KOPT-K1 (cell line): ENCODE measurements at regions not wholly inside any gene's neighbourhood (a gene's known extent, or its start where the extent isn't known, plus 50 kb on each side); places are given as distances from the start of the nearest gene placed in this dataset.

Experiments
- H3K27ac ChIP-seq: fragments of 200-600 bp; sonication (generic); 2 replicates; pipeline ENCODE4 v1.5.1; 2016; ENCODE audit warnings: antibody characterized with exemption, mild to moderate bottlenecking, low read depth, low read length; ENCODE audit not compliant: poor library complexity, severe bottlenecking
- H3K36me3 ChIP-seq: fragments of 200-600 bp; sonication (generic); 2 replicates; pipeline ENCODE4 v1.5.1; 2017; ENCODE audit warnings: antibody characterized with exemption, mild to moderate bottlenecking, low read length, moderate library complexity; ENCODE audit not compliant: insufficient read depth
- H3K9me3 ChIP-seq: fragments of 200-600 bp; sonication (generic); 2 replicates; pipeline ENCODE4 v1.5.1; 2017; ENCODE audit warnings: antibody characterized with exemption, low read length, mild to moderate bottlenecking; ENCODE audit not compliant: insufficient read depth, poor library complexity, severe bottlenecking

DNA sequence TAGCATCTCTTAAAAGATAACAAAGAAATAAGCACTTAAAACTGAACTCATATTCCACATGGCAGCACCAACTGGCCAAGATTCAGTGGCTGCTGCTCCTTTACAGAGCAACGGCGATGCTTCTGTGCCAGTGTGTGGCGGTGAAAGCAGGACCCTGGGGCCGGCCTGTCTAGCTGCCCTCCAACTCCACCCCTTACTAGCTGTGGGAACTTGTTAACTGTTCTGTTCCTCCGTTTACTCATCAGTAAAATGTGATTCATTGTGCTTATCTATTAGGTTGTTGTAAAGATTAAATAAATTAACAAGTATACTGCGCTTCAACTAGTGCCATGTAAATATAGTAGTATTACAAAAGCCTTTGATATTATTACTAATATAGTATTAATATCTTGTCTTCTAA lies 133.2 kb downstream of the GDAP2 start:
- H3K27ac ChIP-seq: no peak overlapping the region
- H3K36me3 ChIP-seq: no peaks in the 10 kb centered on the region
- no peaks in the 10 kb centered on the region for H3K9me3 ChIP-seq

DNA sequence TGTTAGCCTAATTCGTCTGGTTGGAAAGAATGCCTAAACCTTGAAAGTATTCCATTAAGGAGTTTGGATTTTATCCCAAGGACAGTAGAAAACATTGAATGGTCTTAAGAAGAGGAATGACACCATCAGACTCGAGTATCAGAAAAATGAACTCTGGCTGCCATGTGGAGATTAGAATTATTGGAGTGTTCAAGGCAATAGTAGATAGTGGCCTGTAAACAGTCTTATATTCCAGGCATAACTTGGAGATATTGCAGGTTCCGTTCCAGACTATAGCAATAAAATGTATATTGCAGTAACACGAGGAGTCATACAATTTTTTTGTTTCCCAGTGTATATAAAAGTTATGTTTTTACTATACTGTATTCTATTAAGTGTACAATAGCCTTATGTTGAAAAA lies 130.9 kb downstream of the GDAP2 start:
- no peak overlapping the region for H3K27ac ChIP-seq
- H3K9me3 ChIP-seq: no peaks in the 10 kb centered on the region
- H3K36me3 ChIP-seq: no peaks in the 10 kb centered on the region

DNA sequence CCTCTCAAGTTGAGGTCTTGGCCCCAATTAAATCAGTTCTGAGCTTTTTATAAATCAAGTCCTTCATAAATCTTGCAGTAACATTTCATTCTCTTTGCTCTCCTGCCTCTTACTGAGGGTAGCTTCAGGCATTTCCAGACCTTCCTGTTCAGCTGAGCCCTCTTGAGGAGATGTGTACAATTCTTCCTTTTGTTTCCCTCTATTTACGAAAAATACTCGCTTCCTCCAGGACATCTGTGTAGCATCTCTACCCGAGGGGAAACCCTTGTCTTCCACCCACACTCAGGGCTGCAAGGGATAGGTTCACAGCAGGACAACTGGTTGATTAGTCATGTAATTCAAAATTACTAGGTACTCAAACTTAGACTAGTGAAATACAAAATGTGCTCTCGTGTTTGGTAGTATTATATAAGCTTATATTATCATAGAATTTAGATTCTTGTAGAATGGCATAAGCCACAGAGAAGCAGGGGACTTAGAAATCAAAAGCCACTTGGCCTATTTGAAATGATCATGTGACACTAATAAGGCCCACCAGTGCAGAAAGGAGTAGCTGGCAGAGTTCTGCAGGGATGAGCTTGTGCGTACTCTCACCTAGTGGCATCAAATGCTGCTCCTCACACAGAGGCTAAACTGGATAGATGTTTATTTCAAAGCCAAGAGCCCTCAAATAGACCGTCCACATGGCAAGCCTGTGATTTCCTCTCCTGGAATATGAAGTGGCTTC lies 126.7 kb downstream of the GDAP2 start:
- no peaks in the 10 kb centered on the region for H3K36me3 ChIP-seq
- no peaks in the 10 kb centered on the region for H3K9me3 ChIP-seq
- no peak overlapping the region for H3K27ac ChIP-seq

- Histone ChIP-seq H3K36me3 (no peaks in the 10 kb centered on the region), H3K27ac (no peak overlapping the region), H3K9me3 (no peaks in the 10 kb centered on the region)
These were observed 126.1 kb downstream of the GDAP2 start for GRCh38 chr1:117803318-117803717.

- no peaks in the 10 kb centered on the region for H3K36me3 ChIP-seq
- H3K9me3 ChIP-seq: no peaks in the 10 kb centered on the region
- H3K27ac ChIP-seq: no peak overlapping the region
These were observed 119.7 kb downstream of the GDAP2 start for GRCh38 chr1:117809764-117810163.

DNA sequence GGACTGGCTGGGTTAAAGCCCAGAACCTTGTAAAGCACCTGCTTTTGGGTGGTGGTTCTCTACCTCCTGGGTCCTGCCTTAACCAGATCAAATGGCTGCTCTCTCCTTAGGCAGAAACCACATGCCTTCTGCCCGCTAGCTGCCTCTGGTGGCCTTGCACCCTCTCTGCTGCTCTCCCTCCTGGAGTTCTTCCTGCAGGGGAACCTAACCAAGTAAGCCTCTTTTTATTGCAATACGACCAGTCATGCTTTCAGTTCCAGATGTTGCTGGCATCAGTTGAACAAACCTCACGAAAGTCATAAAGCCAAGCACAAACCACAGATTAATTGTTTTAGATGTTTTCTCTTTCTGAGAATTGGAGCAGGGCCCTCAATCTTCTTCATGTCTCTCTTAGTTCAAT lies 118.9 kb downstream of the GDAP2 start:
- no peaks in the 10 kb centered on the region for H3K36me3 ChIP-seq
- H3K27ac ChIP-seq: no peak overlapping the region
- H3K9me3 ChIP-seq: no peaks in the 10 kb centered on the region

GRCh38 chr1:117812869-117813511 lies 116.4 kb downstream of the GDAP2 start:
- Histone ChIP-seq H3K9me3 (no peaks in the 10 kb centered on the region), H3K27ac (no peak overlapping the region), H3K36me3 (no peaks in the 10 kb centered on the region)
